ENCODE measurements at regions not wholly inside any gene's neighbourhood (a gene's known extent, or its start where the extent isn't known, plus 50 kb on each side); places are given as distances from the start of the nearest gene placed in this dataset.

DNA sequence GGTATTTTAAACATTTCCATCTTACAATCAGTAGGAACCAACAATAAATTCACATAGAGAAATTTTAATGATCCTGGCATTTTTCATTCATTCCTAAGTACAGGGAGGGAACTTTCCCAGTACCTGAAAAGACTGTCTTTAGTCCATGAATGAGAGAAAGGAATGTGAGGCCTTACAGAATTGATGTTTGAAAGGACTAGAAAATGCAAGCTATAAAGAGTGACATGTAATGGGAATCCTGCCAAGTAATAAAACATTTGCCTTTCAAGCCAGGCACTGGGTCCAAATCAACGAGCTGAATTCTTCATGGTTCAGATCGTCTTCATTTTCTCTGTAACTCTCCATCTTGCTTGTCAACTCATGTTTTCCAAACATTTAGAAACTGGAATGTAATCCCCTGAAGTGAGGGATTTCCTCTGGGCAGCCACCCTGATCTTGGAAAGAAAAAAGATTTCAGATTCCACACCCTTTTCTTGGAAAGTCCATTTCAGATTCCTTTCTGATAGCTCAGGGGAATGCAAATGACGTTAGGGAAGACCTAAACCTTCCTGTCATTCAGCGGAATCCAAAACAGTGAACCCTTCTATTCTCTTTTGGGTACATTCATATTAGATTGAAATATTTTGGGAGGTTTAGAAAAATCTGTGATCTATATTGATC is 315.8 kb downstream of the SH3GL2 start:
- DNase-seq (ENCODE audit: low read depth in 2 of 2) = no peak

DNA sequence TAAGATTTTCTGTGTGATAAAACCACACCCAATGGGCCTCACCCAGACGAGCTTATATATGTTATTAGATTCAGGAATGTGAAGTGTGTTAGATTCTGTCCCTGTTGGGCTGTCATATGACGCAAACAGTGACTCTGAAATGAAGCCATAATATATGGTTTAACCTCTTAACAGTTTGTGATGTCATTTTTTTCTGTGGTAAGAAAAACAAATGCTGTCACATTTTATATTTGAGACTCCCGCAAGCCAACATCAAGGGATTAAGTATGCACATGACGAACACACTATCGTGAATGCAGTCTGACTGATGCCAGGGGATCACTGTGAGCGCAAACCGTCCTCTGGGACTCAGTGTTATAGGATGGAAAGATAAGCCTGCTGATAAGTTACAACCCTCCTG is 321.7 kb downstream of the SH3GL2 start:
- DNase-seq (ENCODE audit: low read depth in 2 of 2) = no peak

DNA sequence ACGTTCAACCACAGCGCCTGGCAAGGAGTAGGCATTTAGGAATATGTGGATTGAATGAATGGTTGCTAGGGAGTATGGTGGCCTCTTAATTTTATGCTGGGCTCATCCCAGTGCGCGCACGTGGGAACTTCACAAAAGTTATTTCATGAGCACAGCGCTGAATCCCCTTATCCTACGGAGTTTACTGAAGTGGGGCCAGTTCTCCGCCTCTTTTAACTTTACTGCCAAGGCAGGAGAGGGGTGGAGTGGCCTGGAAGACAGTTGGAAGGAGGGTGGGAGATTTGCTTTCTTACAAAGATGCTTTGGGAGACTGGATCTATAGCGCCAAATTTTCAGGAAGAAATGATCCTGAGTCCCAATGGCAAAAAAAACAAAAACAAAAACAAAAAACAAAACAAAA is 326.5 kb downstream of the SH3GL2 start:
- DNase-seq (ENCODE audit: low read depth in 2 of 2) = no peak

DNA sequence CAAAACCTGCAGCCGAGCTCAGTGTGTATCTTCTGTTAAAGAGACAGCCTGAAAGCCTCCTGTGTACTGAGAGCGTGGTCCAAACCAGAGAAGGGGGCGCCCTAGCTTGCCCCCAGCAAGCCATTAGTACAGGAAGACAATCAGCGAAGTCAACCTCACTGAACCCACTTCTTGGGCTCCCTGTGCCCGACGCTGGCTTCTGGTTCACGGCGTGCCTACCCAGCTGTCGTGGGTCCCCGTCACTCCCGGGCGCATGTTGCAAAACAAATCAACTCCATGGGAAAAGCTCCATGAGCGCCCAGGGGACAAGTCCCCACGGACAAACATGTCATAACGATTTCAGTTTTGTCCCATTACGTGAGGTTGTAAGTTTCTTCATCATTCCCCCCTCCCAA is 326.9 kb downstream of the SH3GL2 start:
- DNase-seq (ENCODE audit: low read depth in 2 of 2) = no peak

DNA sequence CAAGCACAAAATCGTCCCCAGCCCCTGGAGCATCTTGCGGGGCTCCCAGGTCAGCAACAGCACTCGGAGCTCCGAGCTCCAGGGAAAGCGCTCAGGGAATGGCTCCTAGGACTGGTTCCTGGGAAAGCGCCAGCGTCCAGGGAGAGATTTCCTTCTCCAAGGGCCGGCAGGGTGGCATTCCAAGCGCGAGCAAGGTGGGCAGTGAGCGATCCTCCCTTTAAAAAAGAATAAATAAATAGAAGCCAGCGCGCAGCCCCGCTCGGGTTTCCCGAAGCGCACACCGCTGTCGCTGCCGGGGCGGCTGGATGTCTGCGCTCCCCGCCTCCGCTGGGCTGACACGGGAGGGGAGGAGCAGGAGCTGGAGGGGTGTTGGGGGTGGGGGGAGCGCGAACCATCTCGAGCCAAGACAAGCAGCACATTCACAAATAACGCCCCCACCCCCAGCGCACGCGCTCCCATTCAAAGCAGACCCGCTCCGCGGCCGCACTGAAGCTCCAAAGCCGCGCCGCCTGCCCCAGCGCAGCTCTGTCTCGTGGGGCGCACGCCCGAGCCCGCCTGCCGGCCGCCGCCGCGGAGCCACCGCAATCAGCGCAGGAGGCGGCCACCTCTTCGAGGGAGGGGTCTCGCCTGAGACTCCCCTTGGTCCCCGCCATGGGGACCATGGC is 327.4 kb downstream of the SH3GL2 start:
- no peak for DNase-seq (ENCODE audit: low read depth in 2 of 2)

DNA sequence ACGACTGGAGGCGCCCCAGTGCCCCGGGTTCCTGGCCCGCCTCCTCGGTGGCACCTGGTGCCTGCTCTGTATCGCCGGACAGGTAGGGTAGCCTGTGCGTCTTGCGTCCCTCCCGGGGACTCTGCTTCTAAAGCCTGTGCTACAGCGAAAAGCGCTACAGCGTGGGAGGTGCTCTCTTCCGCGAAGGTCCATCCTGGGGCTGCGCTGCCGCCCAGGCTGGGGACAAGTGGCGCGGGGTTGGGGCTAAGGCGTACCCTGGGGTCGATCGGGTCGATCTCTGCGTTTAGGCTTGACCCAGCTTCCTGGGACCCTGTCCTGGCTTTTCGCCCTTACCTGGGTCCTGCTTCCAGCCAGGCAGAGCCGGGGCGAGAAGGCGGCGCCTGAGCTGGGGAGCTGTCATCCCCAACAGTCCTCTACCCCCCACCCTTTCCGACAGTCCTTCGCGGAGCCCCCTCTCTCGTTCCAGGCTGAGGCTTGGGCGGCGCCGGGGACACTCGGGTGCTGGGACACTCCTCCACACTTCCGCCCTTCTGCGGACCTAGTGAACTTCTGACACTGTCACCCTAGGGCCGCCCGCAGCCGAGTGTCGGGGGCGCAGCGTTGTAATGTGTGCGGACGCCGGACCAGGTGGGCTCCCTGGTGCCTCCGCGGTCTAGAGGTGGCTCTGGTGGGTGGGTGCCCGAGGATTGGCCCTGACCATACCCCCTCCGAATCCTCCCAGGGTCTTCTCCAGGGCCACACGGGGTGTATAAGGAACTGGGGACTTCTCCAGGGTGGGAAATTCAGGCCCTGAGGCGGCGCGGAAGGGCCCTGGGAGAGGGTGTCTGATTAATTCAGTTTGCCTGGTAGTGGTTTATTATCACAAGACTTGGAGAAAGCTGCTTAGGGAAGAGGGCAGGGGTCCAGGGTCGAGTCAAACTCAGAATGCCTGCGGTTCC is 328.2 kb downstream of the SH3GL2 start:
- DNase-seq (ENCODE audit: low read depth in 2 of 2) = no peak

DNA sequence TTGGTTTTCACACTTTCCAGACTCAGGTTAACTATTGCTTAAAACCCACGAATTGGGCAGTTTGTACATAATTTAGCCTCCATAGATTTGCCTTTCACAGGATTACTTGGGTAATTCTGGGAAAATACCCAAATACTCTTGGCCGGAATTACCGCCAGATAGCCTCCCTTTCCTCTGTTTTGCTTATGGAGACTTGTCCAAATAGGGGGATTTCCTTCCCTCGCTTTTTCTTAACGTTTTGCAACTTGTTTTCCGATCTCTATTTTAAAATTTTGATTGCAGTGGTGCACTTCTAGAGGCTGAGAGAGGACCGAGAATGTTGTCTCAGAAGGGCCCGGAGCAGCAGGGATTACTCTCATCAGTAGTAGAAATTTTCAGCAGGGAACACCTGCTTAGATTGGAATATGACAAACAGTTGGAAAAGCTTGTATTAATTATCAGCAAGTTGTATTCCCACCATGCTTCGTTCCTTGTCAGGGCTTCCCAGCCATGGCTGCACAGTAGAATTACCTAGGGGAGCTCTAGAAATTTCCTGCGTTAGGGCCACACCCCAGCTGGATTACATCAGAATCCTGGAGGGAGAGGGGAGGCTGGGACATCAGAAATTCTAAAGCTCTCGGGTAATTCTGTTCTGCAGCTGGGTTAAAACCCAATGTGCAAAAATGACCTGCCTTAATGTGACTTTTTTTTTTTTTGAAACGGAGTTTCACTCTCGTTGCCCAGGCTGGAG is 329.1 kb downstream of the SH3GL2 start:
- no peak for DNase-seq (ENCODE audit: low read depth in 2 of 2)

DNA sequence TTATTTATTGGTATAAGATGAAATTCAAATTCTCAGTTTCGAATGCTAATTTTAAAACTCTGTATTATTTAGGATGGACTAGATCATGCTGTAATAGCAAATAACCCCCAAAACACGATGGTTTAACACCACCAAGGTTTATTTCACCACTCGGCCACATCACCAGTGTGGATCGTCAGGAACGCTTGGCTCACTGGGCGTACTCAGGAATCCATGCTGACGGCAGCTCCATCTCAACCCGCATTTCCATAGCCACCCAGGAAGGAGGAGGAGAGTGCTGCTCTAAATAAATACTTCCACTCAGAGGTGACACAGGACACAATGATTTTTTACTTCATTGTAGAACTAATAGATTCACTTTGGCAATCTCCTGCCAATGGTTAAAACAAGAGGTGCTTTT is 347.4 kb downstream of the SH3GL2 start:
- no peak for DNase-seq (ENCODE audit: low read depth in 2 of 2)

DNA sequence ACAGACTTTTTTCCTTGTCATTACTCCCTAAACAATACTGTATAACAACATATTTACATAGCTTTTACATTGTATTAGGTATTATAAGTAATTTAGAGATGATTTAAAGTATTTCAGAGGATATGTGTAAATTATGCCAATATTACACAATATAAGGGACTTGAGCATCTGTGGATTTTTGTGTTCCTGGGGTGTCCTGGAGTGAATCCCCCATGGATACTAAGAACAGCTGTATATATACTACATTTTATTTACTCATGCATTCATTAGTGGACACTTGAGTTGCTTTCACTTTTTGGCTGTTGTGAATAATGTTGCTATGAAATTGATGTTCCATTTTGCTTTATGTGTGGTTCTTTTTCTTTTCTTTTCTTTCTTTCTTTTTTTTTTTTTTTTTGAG is 348.8 kb downstream of the SH3GL2 start:
- no peak for DNase-seq (ENCODE audit: low read depth in 2 of 2)

DNA sequence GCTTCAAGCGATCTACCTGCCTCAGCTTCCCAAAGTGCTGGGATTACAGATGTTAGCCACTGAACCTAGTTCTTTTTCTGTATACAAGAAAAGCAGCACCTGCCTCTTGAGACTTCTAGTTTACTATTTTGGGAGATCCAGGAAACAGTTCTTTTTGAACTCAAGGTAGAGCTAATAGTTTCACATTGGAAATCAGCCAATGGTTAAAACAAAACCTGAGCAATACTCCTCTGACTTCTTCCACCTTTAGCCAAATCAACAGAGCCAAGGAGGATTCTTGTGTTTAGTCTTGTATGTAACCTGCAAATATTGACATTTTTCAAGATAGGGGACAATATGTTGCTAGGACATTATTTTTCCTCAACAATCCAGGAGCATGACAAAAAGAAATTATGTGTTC is 349.4 kb downstream of the SH3GL2 start:
- DNase-seq (ENCODE audit: low read depth in 2 of 2) = no peak

DNA sequence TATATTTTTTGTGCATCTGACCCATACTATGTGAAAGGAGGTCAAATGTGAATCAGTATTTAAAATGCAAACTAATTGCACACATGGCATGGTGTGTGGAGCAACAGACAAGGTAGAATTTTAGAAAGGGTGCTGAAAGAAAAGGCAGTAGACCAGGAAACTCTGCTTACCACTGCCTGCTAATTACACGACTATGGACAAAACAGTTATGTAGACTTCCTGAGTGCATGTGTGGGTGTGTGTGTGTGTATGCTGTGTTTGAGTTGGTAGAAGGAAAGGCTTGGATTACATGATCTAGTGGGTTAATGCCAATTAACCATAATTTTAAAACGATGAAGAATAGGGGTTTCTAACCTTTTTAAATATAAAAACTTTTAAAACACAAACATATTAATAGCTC is 349.9 kb downstream of the SH3GL2 start:
- DNase-seq (ENCODE audit: low read depth in 2 of 2) = no peak

DNA sequence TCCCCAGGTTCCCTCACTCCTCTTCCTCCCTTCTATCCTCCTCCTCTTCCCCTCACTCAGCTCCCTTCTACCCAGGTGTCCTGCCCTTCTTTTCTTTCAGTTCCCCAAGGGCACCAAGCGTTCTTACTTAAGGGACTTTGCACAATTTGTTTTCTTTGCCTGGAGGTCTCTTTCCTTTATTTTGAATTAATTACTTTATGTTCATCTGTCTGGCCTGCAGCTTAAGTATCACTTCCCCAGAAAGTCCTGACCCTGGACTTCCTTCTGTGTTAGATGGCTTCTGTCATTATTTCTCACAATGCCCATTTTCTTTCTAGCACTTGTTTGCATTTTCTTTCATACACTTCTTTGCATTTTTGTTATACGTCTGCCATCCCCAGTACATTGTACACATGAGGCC is 350.6 kb downstream of the SH3GL2 start:
- DNase-seq (ENCODE audit: low read depth in 2 of 2) = no peak

DNA sequence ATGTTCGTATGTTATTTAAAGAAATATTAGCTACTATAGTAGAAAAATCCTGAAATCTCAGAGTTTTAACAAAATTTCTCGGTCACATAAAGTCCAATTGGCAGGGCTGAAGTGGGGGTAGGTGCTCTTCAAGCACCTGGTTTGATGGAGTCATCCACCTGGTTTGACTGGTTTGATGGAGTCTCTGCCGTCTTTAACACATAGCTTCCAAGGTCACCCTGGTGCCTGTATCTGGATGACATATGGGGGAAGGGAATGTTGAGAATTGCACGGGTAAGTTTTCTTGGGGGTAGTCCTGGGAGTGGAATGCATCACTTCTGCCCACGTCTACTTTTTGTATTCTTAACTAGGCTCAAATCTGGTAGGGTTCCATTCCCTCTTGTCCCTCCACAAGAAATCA is 351.2 kb downstream of the SH3GL2 start:
- DNase-seq (ENCODE audit: low read depth in 2 of 2) = no peak

DNA sequence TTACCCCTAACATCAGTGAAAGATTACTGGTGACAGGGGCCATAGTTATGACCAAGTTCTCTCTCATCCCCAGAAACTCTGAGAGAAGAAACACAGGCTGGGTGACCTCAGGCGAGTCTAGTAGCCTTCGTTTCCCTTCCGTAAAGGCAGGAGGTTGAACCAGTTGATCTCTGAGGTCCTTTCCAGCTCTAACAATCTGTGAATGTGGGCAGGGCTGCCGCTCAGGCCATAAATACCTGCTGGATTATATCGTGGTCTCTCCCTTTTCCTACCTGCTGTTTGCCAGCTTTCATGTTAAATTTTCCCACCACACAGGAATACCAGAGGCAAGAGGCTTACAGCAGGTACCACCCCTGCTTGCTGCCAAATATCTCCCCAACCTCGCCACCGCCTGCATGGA is 357.5 kb downstream of the SH3GL2 start:
- DNase-seq (ENCODE audit: low read depth in 2 of 2) = no peak

DNA sequence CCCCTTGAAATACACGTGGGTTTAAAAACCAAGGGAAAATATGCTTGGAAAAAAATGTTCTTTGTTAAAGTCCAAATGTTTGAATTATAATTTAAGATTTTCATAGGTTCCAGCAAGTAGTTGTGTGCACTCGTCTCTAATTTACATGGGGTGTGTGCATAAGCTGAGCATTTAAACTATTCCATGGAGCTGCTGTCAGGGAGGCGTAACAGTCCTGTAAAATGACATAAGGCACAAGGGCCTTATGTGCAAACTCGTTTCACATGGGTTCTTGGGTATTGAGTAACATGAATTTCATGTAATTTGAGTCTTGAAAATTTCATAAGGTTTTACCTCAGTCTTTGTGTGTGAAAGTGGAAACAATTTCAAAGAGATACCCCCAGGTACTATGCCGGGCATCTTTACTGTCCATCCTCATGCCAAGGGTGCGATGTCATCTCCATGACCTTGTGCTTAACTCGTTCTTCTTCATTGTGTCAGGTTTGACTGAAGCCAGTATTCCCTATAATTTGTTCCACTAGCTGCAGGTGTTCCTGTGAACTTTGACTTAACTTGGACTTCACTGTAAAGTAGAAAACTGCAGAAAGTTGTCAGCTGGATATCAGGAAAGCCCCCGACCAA is 359.3 kb downstream of the SH3GL2 start:
- no peak for DNase-seq (ENCODE audit: low read depth in 2 of 2)

DNA sequence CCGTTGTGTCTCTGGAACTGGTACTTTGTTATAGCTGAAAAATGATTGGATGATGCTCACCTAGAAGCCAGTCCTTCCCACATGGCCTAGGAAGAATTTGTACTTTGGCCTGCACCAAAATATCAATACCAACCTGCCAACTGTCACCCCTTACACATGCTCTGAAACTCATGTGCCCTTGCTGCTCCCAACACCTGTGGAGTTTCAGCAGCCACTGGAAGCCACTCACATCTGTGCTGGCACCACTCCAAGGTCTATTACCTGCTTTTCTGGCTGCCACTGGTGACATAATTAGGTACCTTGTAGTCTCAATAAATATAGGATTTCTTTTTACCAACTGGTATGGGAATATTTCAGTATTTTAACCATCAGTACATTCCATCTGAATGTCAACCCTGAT is 363.6 kb downstream of the SH3GL2 start:
- DNase-seq (ENCODE audit: low read depth in 2 of 2) = no peak

DNA sequence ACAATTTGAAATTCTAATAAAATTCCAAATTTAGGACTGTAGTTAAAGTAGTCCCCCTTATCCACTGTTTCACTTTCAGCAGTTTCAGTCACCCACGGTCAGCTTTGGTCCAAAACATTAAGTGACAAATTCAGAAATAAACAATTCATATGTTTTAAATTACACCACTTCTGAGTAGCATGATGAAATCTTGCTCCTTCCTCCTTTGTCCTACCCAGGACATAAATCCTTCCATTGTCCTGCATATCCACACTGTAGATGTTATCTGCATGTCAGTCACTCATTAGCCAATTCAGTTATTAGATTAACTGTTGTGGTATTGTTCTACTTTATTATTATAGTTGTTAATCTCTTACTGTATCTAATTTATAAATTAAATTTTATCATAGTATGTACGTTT is 376.5 kb downstream of the SH3GL2 start:
- no peak for DNase-seq (ENCODE audit: low read depth in 2 of 2)

DNA sequence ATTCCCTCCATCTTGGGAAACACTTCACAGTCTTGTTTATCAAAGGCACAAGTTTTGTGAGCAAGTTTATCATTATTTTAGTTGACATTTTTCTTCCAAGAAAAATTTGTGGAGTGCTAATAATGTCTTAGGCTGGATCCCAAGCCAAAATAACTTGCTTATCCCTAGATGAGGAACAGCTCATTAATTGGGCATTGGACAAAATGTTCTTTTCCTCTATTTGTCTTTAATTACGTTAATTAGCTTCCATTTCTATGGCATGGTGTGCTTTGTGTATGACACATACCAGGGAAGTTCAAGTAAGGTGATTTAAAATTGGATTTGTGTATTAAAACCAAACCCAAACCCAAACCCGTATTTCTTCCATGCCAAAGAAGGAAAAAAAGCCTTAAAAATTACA is 379.5 kb downstream of the SH3GL2 start:
- DNase-seq (ENCODE audit: low read depth in 2 of 2) = no peak

DNA sequence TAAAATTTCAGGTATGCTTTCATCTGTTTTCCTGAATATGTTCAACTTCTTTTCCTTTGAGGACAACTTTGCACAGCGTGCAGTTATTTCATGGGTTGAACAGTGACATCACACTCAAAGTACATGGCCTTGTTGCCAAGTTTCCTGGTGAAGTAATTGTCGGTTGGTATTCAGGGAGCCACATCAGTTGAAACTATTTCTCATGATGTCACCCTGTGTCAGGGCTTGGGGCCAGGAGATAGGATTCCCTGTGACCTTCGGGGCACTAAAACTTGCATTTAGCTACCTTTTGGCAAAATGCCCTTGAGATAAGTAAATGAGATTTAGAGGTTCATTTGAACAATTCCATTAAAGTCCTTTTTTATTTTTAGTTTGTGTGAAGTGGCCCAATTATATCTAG is 383.9 kb downstream of the SH3GL2 start:
- no peak for DNase-seq (ENCODE audit: low read depth in 2 of 2)

DNA sequence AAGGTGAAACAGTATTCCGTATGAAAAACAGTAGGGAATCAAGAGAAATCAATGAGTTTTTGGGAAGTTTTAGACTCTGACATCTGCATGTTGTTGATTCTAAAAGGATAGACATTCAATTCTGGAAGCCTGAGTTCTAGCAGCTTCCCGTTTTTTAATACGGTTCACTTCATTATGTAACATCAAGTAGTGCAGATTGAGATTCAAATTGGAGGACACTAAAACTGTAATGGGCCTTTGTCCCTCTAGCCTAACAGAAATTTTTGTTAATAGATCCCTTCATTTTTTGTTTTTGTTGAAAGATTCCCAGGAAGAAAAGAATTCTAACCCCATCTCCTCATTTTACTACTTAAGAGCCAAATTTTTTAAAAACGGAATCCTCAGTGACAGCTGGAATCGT is 384.6 kb downstream of the SH3GL2 start:
- DNase-seq (ENCODE audit: low read depth in 2 of 2) = no peak

DNA sequence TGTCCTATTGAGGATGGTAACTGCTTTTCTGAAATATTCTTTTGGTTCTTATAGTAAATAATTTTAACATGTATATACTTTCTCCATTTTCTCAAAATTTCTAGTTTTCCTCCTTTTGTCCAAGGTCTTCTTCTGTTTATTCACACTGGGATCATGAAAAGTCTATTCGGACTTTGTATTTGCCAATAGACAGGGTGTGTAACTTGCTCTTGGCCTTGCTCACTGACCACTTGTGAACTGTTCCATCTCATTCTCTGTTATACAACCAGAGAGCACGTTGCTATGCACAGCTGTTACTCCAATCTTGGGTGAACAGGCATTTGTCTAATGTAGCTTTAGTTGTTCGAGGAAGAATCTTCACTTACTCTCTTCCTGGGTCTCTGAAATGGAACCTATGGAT is 388.9 kb downstream of the SH3GL2 start:
- DNase-seq (ENCODE audit: low read depth in 2 of 2) = no peak

DNA sequence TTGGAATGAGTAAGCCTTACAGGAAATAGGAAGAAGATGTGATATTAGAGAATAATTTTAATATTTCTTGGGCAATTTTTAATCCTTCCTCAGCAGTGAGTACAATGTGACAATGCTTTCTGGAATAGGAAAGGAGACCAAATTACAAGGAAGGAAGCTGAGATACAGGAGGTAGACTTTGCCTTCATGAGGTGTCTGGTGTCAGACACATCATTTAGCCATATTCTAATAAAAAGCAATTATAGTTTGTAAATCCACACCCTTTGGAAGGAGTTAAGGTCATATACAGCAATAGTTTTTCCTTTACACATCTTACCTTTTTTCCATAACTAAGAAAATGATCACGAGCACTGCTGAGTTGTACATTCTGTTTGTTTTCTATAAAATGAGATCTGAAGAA is 390.4 kb downstream of the SH3GL2 start:
- no peak for DNase-seq (ENCODE audit: low read depth in 2 of 2)
